ENCODE measurements at regions not wholly inside any gene's neighbourhood (a gene's known extent, or its start where the extent isn't known, plus 50 kb on each side); places are given as distances from the start of the nearest gene placed in this dataset.

- POLR2A ChIA-PET, result no interaction called here
- Histone ChIP-seq H3K27ac (ENCODE audit: low read depth, low read length) (no peak overlapping the region), H3K4me3 (ENCODE audit: low read depth, low read length) (no peak overlapping the region), H3K9me3 (ENCODE audit: control insufficient read depth, insufficient read depth, low read length) (peaks cover 11% of the 10 kb centered on the region; the same call in 1 of the 2 replicates), H3K27me3 (ENCODE audit: control insufficient read depth, insufficient read depth, low read length) (no peaks in the 10 kb centered on the region)
- TF ChIP-seq, protein P1, sequence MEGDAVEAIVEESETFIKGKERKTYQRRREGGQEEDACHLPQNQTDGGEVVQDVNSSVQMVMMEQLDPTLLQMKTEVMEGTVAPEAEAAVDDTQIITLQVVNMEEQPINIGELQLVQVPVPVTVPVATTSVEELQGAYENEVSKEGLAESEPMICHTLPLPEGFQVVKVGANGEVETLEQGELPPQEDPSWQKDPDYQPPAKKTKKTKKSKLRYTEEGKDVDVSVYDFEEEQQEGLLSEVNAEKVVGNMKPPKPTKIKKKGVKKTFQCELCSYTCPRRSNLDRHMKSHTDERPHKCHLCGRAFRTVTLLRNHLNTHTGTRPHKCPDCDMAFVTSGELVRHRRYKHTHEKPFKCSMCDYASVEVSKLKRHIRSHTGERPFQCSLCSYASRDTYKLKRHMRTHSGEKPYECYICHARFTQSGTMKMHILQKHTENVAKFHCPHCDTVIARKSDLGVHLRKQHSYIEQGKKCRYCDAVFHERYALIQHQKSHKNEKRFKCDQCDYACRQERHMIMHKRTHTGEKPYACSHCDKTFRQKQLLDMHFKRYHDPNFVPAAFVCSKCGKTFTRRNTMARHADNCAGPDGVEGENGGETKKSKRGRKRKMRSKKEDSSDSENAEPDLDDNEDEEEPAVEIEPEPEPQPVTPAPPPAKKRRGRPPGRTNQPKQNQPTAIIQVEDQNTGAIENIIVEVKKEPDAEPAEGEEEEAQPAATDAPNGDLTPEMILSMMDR (IDR thresholded peaks at IDR 0.05; ENCODE audit: low read depth, low read length), result no peak
- DNase-seq (ENCODE audit: low read depth, low spot score), result no peak
- CTCF ChIA-PET, result no interaction called here
Observed at GRCh38 chr6:4571011-4571410, 205.2 kb upstream of the CDYL start.

- Histone ChIP-seq H3K4me3 (ENCODE audit: low read depth, low read length) (no peak overlapping the region), H3K9me3 (ENCODE audit: control insufficient read depth, insufficient read depth, low read length) (peaks cover 11% of the 10 kb centered on the region; the same call in 1 of the 2 replicates), H3K27ac (ENCODE audit: low read depth, low read length) (no peak overlapping the region), H3K27me3 (ENCODE audit: control insufficient read depth, insufficient read depth, low read length) (no peaks in the 10 kb centered on the region)
- ChIA-PET CTCF (interaction anchor here (0.7 kb wide), 1 partner anchor 40 kb away, joined by 3 read pairs; no protein-coding TSS in a partner anchor), POLR2A (no interaction called here)
- TF ChIP-seq, protein P1 (IDR thresholded peaks at IDR 0.05; ENCODE audit: low read depth, low read length), result no peak
- no peak for DNase-seq (ENCODE audit: low read depth, low spot score)
Observed at GRCh38 chr6:4568138-4568537, 208.1 kb upstream of the CDYL start.

GRCh38 chr6:4567141-4567540, 209.1 kb upstream of the CDYL start:
- peaks cover 11% of the 10 kb centered on the region; the same call in 1 of the 2 replicates for H3K9me3 ChIP-seq (ENCODE audit: control insufficient read depth, insufficient read depth, low read length)
- TF ChIP-seq, protein P1 (IDR thresholded peaks at IDR 0.05; ENCODE audit: low read depth, low read length), result no peak
- no peak for DNase-seq (ENCODE audit: low read depth, low spot score)
- no peak overlapping the region for H3K27ac ChIP-seq (ENCODE audit: low read depth, low read length)
- ChIA-PET POLR2A (no interaction called here), CTCF (no interaction called here)
- no peak overlapping the region for H3K4me3 ChIP-seq (ENCODE audit: low read depth, low read length)
- H3K27me3 ChIP-seq (ENCODE audit: control insufficient read depth, insufficient read depth, low read length), result no peaks in the 10 kb centered on the region

DNA sequence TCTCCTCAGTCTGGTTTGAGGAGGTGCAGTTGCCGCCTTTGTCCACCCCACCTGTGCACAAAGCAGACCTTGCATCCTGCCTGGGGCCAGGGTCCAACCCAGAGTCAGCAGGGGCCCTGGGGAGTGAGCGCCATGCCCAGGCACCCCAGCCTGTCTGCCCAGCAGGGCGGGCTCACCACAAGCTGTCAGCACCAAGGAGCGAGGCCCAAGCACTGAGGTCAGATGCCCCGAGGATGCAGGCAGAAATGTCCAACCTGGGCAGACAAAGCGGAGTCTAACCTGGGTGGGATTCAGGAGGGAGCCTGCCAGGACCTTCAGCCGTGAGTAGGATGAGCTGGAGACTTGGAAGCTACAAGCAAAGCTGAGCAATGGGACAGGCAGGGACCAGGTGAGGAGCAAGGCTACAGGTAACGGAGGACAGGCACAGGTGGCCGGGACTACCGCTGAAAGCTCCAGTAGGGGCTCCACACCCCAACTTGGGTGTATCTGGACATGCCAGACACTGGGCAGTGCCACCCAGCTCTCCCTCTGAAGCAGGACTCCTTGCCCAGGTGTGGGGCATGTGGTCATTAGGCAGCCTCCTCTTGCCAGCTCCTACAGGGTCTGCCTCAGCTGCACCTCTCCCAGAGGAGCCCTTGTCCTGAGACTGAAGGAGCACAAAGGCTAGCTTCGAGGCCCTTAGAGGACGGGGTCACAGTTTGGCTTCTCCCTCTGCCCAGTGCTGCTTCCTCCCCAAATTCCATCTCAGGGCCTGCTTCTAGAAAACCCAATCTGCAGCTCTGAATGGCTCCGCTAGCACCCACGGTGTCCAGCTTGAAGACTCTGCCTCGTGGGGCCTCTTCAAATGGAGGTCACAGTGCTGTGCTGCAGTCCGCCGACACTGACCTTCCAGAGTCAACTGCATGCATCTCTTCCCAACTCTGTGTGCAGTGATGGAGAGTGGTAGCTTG, 210.6 kb upstream of the CDYL start:
- ChIA-PET CTCF (interaction anchor here (0.9 kb wide), 1 partner anchor 10 kb away, joined by 4 read pairs; no protein-coding TSS in a partner anchor), POLR2A (no interaction called here)
- TF ChIP-seq, protein P1 (IDR thresholded peaks at IDR 0.05; ENCODE audit: low read depth, low read length), result no peak
- H3K27ac ChIP-seq (ENCODE audit: low read depth, low read length), result no peak overlapping the region
- no peak overlapping the region for H3K4me3 ChIP-seq (ENCODE audit: low read depth, low read length)
- peaks cover 3% of the 10 kb centered on the region for H3K27me3 ChIP-seq (ENCODE audit: control insufficient read depth, insufficient read depth, low read length)
- H3K9me3 ChIP-seq (ENCODE audit: control insufficient read depth, insufficient read depth, low read length), result peaks cover 7% of the 10 kb centered on the region; the same call in 1 of the 2 replicates
- no peak for DNase-seq (ENCODE audit: low read depth, low spot score)

GRCh38 chr6:4564801-4565271, 211.4 kb upstream of the CDYL start:
- peaks cover 6% of the 10 kb centered on the region for H3K27me3 ChIP-seq (ENCODE audit: control insufficient read depth, insufficient read depth, low read length)
- no peak for DNase-seq (ENCODE audit: low read depth, low spot score)
- no peak overlapping the region for H3K4me3 ChIP-seq (ENCODE audit: low read depth, low read length)
- ChIA-PET CTCF (no interaction called here), POLR2A (no interaction called here)
- TF ChIP-seq, protein P1 (IDR thresholded peaks at IDR 0.05; ENCODE audit: low read depth, low read length), result no peak
- H3K9me3 ChIP-seq (ENCODE audit: control insufficient read depth, insufficient read depth, low read length), result peaks cover 3% of the 10 kb centered on the region; the same call in 1 of the 2 replicates
- no peak overlapping the region for H3K27ac ChIP-seq (ENCODE audit: low read depth, low read length)
